ENCODE measurements at regions not wholly inside any gene's neighbourhood (a gene's known extent, or its start where the extent isn't known, plus 50 kb on each side); places are given as distances from the start of the nearest gene placed in this dataset.

GRCh38 chr3:22606461-22606860, 596.7 kb upstream of the UBE2E2 start (continued):
- TF ChIP-seq EP300 (IDR thresholded peaks at IDR 0.05; ENCODE audit: borderline replicate concordance in 1 of 2, low read depth in 2 of 2, low read length in 2 of 2) (no peak), ATF3 (IDR thresholded peaks at IDR 0.05; ENCODE audit: insufficient read depth, low read depth, low read length) (no peak), BRCA1 (IDR thresholded peaks at IDR 0.05; ENCODE audit: low read depth, low read length) (no peak)

All from H1 (cell line).